ENCODE measurements at regions not wholly inside any gene's neighbourhood (a gene's known extent, or its start where the extent isn't known, plus 50 kb on each side); places are given as distances from the start of the nearest gene placed in this dataset.
A peak's percentile ranks its signal among the peaks of the same experiment; 100 is the strongest.

GRCh38 chr2:147718831-147719230 is 126.0 kb upstream of the ACVR2A start:
- no peaks in the 10 kb centered on the region for H3K9me3 Mint-ChIP-seq
- peak overlapping the region in 2 of 3 experiments; percentile 41 to 88 for H3K27ac Mint-ChIP-seq
- no peak for TF ChIP-seq CTCF (IDR thresholded peaks at IDR 0.05; ENCODE audit: unreplicated experiment in 3 of 3)
- H3K4me3 Mint-ChIP-seq: no peak overlapping the region
- no peaks in the 10 kb centered on the region for H3K36me3 Mint-ChIP-seq (ENCODE audit: low read depth)
- no peaks in the 10 kb centered on the region for H3K27me3 Mint-ChIP-seq (ENCODE audit: low read depth)
- peaks cover 48% of the 10 kb centered on the region for H3K4me1 Mint-ChIP-seq

GRCh38 chr2:147716906-147717305 is 127.9 kb upstream of the ACVR2A start:
- Mint-ChIP-seq H3K9me3 (peaks cover 8% of the 10 kb centered on the region), H3K4me3 (peak overlapping the region in 1 of 3 experiments; percentile 10), H3K27me3 (ENCODE audit: low read depth) (peaks cover under 1% of the 10 kb centered on the region), H3K4me1 (peaks cover 56% of the 10 kb centered on the region), H3K27ac (peak overlapping the region in 2 of 3 experiments; percentile 20 to 88), H3K36me3 (ENCODE audit: low read depth) (no peaks in the 10 kb centered on the region)
- TF ChIP-seq CTCF (IDR thresholded peaks at IDR 0.05; ENCODE audit: unreplicated experiment in 3 of 3): no peak

GRCh38 chr2:147715807-147716206 is 129.0 kb upstream of the ACVR2A start:
- peak overlapping the region; percentile 56 to 88 (median 79) for H3K27ac Mint-ChIP-seq
- H3K4me1 Mint-ChIP-seq: peaks cover 56% of the 10 kb centered on the region
- peak overlapping the region in 1 of 3 experiments; percentile 26 for H3K4me3 Mint-ChIP-seq
- TF ChIP-seq CTCF (IDR thresholded peaks at IDR 0.05; ENCODE audit: unreplicated experiment in 3 of 3): no peak
- H3K9me3 Mint-ChIP-seq: peaks cover 11% of the 10 kb centered on the region
- no peaks in the 10 kb centered on the region for H3K36me3 Mint-ChIP-seq (ENCODE audit: low read depth)
- peaks cover 5% of the 10 kb centered on the region for H3K27me3 Mint-ChIP-seq (ENCODE audit: low read depth)

- Mint-ChIP-seq H3K27me3 (ENCODE audit: low read depth) (peaks cover 5% of the 10 kb centered on the region), H3K4me1 (peaks cover 59% of the 10 kb centered on the region), H3K4me3 (no peak overlapping the region), H3K36me3 (ENCODE audit: low read depth) (no peaks in the 10 kb centered on the region), H3K9me3 (peaks cover 11% of the 10 kb centered on the region), H3K27ac (peak overlapping the region; percentile 61 to 88 (median 79))
- TF ChIP-seq CTCF (IDR thresholded peaks at IDR 0.05; ENCODE audit: unreplicated experiment in 3 of 3): no peak
Observed at GRCh38 chr2:147714582-147714981, 130.2 kb upstream of the ACVR2A start.

- Mint-ChIP-seq H3K9me3 (peaks cover 11% of the 10 kb centered on the region), H3K4me3 (no peak overlapping the region), H3K27me3 (ENCODE audit: low read depth) (peaks cover 5% of the 10 kb centered on the region), H3K27ac (peak overlapping the region in 2 of 3 experiments; percentile 65 to 73), H3K4me1 (peaks cover 51% of the 10 kb centered on the region), H3K36me3 (ENCODE audit: low read depth) (no peaks in the 10 kb centered on the region)
- no peak for TF ChIP-seq CTCF (IDR thresholded peaks at IDR 0.05; ENCODE audit: unreplicated experiment in 3 of 3)
Observed at GRCh38 chr2:147713349-147713748, 131.5 kb upstream of the ACVR2A start.

GRCh38 chr2:147712051-147712450 is 132.8 kb upstream of the ACVR2A start:
- H3K4me1 Mint-ChIP-seq: peaks cover 39% of the 10 kb centered on the region
- no peaks in the 10 kb centered on the region for H3K36me3 Mint-ChIP-seq (ENCODE audit: low read depth)
- H3K27ac Mint-ChIP-seq: no peak overlapping the region
- H3K27me3 Mint-ChIP-seq (ENCODE audit: low read depth): peaks cover 5% of the 10 kb centered on the region
- no peak overlapping the region for H3K4me3 Mint-ChIP-seq
- peaks cover 11% of the 10 kb centered on the region for H3K9me3 Mint-ChIP-seq
- TF ChIP-seq CTCF (IDR thresholded peaks at IDR 0.05; ENCODE audit: unreplicated experiment in 3 of 3): no peak
